SH-SY5Y (cell line): ENCODE measurements at regions not wholly inside any gene's neighbourhood (a gene's known extent, or its start where the extent isn't known, plus 50 kb on each side); places are given as distances from the start of the nearest gene placed in this dataset.

Experiments used
- GATA2 ChIP-seq: IDR thresholded peaks from 2 replicates; pipeline ENCODE4 v1.6.1; 2011; ENCODE audit warnings: mild to moderate bottlenecking, low read depth, low read length
- GATA3 ChIP-seq: IDR thresholded peaks from 2 replicates; pipeline ENCODE4 v1.6.1; 2011; ENCODE audit warnings: low read depth, mild to moderate bottlenecking, low read length, moderate library complexity

- no peak for TF ChIP-seq GATA2
These were observed 203.9 kb downstream of the KBTBD8 start for GRCh38 chr3:67202053-67202452.

DNA sequence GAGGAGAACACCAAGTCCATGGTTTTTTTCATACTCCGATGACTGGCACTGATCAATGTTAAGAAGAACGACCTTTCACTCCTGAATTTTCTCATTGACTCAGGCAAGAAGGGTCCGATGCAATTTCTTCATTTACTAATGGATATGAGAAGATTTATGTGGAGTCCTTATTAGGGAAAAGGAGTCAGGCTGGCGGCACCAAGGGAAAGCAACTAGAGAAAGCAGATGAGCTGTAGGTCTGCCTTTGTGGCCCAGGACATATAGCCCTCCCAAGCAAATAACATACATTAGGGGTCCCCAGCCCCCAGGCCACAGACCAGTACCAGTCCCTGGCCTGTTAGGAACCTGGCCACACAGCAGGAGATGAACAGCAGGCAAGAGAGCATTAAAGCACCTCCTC lies 206.8 kb downstream of the KBTBD8 start:
- no peak for TF ChIP-seq GATA3
- no peak for TF ChIP-seq GATA2

DNA sequence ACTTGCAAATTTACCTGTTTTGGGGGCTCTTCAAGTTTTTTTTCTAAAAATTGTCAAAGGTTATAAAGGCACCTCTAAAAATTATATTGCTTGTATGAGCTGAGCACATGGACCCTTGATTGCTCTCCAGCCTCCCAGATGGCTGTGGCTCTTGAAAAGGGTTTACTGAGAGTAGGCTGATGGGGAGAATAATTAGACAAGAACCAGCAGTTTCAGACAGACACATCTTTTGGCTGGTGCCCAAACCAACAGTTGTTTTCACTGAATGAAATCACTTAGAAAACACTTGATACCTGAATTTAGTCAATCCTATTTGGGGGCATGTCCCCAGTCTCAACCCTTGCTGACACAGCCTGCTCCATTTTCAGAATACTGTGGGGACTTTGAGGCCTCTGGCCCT lies 217.6 kb downstream of the KBTBD8 start:
- TF ChIP-seq GATA3: no peak
- TF ChIP-seq GATA2: no peak

GRCh38 chr3:67227030-67227429 lies 228.9 kb downstream of the KBTBD8 start:
- no peak for TF ChIP-seq GATA2
- no peak for TF ChIP-seq GATA3

- TF ChIP-seq GATA2: no peak
- TF ChIP-seq GATA3: no peak
These were observed 230.0 kb downstream of the KBTBD8 start for GRCh38 chr3:67228136-67228535.

GRCh38 chr3:67232642-67233041 lies 234.5 kb downstream of the KBTBD8 start:
- no peak for TF ChIP-seq GATA2
- TF ChIP-seq GATA3: no peak

DNA sequence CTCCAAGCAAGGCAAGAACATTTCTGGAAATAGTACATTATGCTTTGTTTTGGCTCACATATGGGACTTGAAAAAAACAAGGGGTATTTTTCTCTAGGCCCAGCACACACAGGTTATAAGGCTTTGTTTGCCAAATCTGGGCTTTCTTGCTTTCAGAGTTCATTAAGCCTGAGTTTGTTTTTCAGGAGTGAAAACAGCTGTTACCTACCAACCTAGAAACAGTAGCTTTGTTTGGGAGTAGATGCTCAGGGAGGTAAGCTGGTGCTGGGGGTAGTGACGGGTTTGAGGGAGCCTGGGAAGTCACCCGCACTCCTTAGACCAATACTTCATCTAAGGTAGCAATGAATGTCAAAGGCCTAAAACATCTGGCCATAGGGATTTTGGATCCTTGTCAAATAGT lies 241.2 kb downstream of the KBTBD8 start:
- TF ChIP-seq GATA3 (no peak), GATA2 (no peak)

- TF ChIP-seq GATA2: no peak
- no peak for TF ChIP-seq GATA3
These were observed 243.0 kb downstream of the KBTBD8 start for GRCh38 chr3:67241084-67241483.

DNA sequence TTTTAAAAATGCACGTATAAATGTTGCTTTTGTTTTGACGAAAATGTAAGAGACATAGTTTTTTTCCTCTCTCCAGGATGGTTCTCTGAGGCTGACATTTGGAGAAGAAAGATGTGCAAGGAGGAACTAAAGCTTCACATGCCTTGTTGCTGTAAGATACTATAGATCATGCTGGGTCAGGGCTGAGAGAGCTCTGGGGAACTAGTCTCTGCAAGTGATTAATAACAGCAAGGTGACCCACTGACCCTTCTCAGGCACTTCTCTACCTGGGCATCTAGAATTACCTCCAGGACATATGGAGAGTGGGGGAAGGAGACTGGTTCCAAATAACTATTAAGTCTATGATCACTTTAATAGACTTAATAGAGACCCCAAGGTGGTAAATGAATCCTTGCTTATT lies 246.0 kb downstream of the KBTBD8 start:
- TF ChIP-seq GATA2: no peak
- no peak for TF ChIP-seq GATA3

GRCh38 chr3:67245545-67245944 lies 247.4 kb downstream of the KBTBD8 start:
- TF ChIP-seq GATA2 (no peak), GATA3 (no peak)

DNA sequence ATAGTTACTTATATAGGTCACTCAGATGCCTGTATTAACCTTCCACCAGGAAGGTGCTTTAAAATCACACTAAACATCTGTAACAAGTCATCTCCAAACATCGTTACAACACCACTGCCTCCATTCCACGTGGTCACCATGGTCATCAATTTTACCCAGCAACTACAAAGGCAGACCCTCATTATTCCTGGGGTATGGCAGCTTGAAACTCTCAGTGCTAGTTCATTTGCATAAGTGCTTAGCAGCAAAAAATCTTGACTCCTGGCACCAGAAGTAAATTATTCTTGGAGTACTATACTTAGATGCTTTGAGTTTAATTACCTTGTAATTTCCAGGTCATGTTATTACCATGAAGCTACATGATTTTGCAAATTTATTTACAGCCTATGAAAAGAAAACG lies 250.6 kb downstream of the KBTBD8 start:
- TF ChIP-seq GATA2 (no peak), GATA3 (no peak)

DNA sequence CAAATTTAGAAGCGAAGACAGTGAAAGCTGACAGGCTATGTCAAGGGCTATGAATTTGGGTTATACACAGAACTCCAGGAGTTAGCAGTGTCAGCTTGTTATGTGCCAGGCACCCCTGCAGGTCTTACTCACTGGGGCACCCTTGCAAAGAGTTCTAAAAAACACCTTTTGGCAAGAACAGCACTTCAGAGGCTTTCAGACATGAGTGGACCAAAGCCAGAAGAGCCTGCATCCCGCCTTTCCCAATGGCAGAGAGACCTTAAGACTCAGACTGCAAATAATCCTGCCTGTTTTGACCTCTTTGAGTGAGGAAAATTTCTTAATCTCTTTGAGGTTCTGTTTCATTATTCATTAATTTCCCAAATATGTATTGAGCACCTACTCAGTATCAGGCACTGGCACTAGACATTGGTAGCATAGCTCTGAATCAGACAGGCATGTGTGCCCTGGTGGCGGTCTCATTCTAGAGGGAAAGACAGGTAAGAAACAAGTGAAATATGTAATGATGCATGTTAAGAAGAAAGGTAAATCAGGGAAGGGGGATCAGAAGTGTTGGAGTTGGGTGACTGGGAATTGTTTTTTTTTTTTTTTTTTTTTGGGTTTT lies 280.0 kb downstream of the KBTBD8 start:
- TF ChIP-seq GATA2 (no peak), GATA3 (no peak)

GRCh38 chr3:67286586-67286985 lies 288.5 kb downstream of the KBTBD8 start:
- TF ChIP-seq GATA2: no peak
- no peak for TF ChIP-seq GATA3

DNA sequence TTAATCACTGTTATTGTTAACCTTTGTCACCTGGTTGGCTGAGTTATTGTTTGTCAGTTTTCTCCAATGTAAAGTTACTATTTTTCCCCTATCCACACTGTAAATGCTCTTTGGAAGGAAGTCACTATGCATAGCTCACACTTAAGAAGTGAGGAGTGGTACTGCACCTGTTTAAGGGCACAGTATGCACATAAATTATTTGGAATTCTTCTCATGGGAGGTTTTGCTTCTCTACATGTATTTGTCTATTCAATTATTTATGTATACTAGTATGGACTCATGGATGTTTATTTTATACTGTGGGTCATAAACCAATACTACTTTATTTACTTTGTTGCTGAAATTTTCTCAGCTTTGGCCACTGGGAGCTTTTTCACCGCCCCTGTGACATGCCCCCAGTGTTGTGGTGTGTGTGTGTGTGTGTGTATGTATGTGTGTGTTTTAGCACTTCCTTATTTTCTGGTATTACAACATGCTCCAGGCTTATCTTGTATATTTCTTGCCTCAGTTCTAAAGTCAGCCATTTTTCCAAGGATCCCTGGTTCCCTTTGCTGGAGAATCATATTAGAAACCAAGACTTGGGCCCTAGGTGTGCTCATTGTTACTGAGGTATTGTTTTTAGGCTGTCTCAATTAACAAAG lies 290.5 kb downstream of the KBTBD8 start:
- TF ChIP-seq GATA2 (no peak), GATA3 (no peak)

- no peak for TF ChIP-seq GATA3
- TF ChIP-seq GATA2: no peak
These were observed 291.5 kb downstream of the KBTBD8 start for GRCh38 chr3:67289626-67290025.

DNA sequence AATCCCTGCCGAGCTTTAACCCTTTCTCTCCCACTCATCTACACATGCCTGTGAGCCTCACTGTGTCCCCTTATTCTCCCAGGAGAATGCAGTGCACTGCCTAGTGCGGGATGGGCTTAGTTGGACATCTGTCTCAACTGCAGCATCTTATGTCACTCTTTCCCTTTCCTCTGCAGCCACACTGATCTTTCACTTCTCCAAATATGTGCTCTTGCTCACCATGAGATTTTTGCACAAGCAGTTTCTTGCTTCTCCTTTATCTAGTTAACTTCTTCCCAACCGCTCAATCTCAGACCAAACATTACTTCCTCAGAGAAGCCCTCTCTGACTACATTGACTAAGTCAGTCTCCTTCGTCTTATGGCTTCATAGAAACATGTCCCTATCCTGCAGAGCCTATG lies 292.3 kb downstream of the KBTBD8 start:
- no peak for TF ChIP-seq GATA2
- TF ChIP-seq GATA3: no peak
